Neural cell (in vitro differentiated cells): ENCODE measurements at regions not wholly inside any gene's neighbourhood (a gene's known extent, or its start where the extent isn't known, plus 50 kb on each side); places are given as distances from the start of the nearest gene placed in this dataset.

Experiments used
- H2AFZ ChIP-seq: fragments of 200-600, 300-800 bp; sonication (generic), shearing (Covaris generic); 2 replicates; pipeline ENCODE4 v1.6.0; 2014; ENCODE audit warnings: low read depth, mild to moderate bottlenecking, antibody characterized with exemption, low read length, moderate library complexity
- H3F3A ChIP-seq: fragments of 200-600 bp; shearing (Covaris generic); 2 replicates; pipeline ENCODE4 v1.6.1; 2016; ENCODE audit warnings: mild to moderate bottlenecking, moderate library complexity, mixed read lengths, antibody characterized with exemption, low read length; ENCODE audit not compliant: insufficient read depth, poor library complexity, severe bottlenecking
- H3K27ac ChIP-seq: fragments of 200-600, 300-800 bp; sonication (generic), shearing (Covaris generic); 2 replicates; pipeline ENCODE4 v1.5.1; 2014; ENCODE audit warnings: mild to moderate bottlenecking, low read length, moderate library complexity
- H3K27me3 ChIP-seq: fragments of 300-800, 200-600 bp; sonication (generic), shearing (Covaris generic); 2 replicates; pipeline ENCODE4 v1.6.0; 2014; ENCODE audit warnings: mild to moderate bottlenecking, low read depth, low read length, moderate library complexity; ENCODE audit not compliant: insufficient read depth
- H3K36me3 ChIP-seq: fragments of 300-800, 200-600 bp; sonication (generic), shearing (Covaris generic); 2 replicates; pipeline ENCODE4 v1.5.1; 2014; ENCODE audit warnings: mild to moderate bottlenecking, antibody characterized with exemption, low read length, moderate library complexity; ENCODE audit not compliant: insufficient read depth
- H3K4me2 ChIP-seq: fragments of 300-800, 200-600 bp; sonication (generic), shearing (Covaris generic); 2 replicates; pipeline ENCODE4 v1.6.0; 2014; ENCODE audit warnings: mild to moderate bottlenecking, low read length
- H3K4me3 ChIP-seq: fragments of 300-800, 200-600 bp; sonication (generic), shearing (Covaris generic); 2 replicates; pipeline ENCODE4 v1.5.1; 2014; ENCODE audit warnings: mild to moderate bottlenecking, low read length, moderate library complexity
- H3K79me2 ChIP-seq: fragments of 200-600 bp; shearing (Covaris generic); replicated peaks from 2 replicates; pipeline ENCODE4 v1.6.0; 2014; ENCODE audit warnings: mild to moderate bottlenecking, low read length, moderate library complexity; ENCODE audit not compliant: insufficient read depth
- H3K9ac ChIP-seq: fragments of 300-800, 200-600 bp; sonication (generic), shearing (Covaris generic); 2 replicates; pipeline ENCODE4 v1.6.1; 2016; ENCODE audit warnings: mild to moderate bottlenecking, low read length, mixed read lengths
- H3K9me2 ChIP-seq: fragments of 200-600 bp; shearing (Covaris generic); 2 replicates; pipeline ENCODE4 v1.6.1; 2016; ENCODE audit warnings: mild to moderate bottlenecking, low read length, mixed read lengths; ENCODE audit not compliant: insufficient read depth
- H3K9me3 ChIP-seq: fragments of 200-600, 300-800 bp; sonication (generic), shearing (Covaris generic); 2 replicates; pipeline ENCODE4 v1.6.1; 2016; ENCODE audit warnings: mild to moderate bottlenecking, mixed run types, low read length, moderate library complexity, mixed read lengths
- H4K20me1 ChIP-seq: fragments of 200-600 bp; shearing (Covaris generic); 2 replicates; pipeline ENCODE4 v1.6.1; 2016; ENCODE audit warnings: mild to moderate bottlenecking, mixed run types; ENCODE audit not compliant: insufficient read depth
- EP300 ChIP-seq: fragments of 450-650 bp; conservative IDR thresholded peaks from 2 replicates; pipeline ENCODE4 v1.6.1; 2014; ENCODE audit warnings: antibody characterized with exemption, mild to moderate bottlenecking, moderate library complexity; ENCODE audit not compliant: poor library complexity, severe bottlenecking
- EZH2 ChIP-seq: fragments of 200-600, 300-800 bp; shearing (Covaris generic), sonication (generic); IDR thresholded peaks from 2 replicates; pipeline ENCODE4 v1.6.1; 2014; ENCODE audit warnings: antibody characterized with exemption, low read length, borderline replicate concordance, mild to moderate bottlenecking; ENCODE audit not compliant: insufficient read depth, poor library complexity, severe bottlenecking
- MXI1 ChIP-seq: fragments of 450-650 bp; conservative IDR thresholded peaks from 2 replicates; pipeline ENCODE4 v1.6.1; 2014; ENCODE audit warnings: antibody characterized with exemption, mild to moderate bottlenecking; ENCODE audit not compliant: poor library complexity, severe bottlenecking
- RAD21 ChIP-seq: fragments of 450-650 bp; conservative IDR thresholded peaks from 2 replicates; pipeline ENCODE4 v1.6.1; 2014; ENCODE audit warnings: antibody characterized with exemption, mild to moderate bottlenecking, moderate library complexity
- TAF1 ChIP-seq: IDR thresholded peaks from 2 replicates; pipeline ENCODE4 v1.6.1; 2012; ENCODE audit warnings: low read depth
- TF ChIP-seq, protein P1 (sequence below): fragments of 450-650 bp; IDR thresholded peaks from 2 replicates; pipeline ENCODE4 v1.5.1; 2014; ENCODE audit warnings: antibody characterized with exemption, mild to moderate bottlenecking, moderate library complexity; ENCODE audit not compliant: poor library complexity, severe bottlenecking
- TF ChIP-seq, protein P2 (sequence below): IDR thresholded peaks from 2 replicates; pipeline ENCODE4 v1.6.1; 2012; ENCODE audit warnings: borderline replicate concordance

DNA sequence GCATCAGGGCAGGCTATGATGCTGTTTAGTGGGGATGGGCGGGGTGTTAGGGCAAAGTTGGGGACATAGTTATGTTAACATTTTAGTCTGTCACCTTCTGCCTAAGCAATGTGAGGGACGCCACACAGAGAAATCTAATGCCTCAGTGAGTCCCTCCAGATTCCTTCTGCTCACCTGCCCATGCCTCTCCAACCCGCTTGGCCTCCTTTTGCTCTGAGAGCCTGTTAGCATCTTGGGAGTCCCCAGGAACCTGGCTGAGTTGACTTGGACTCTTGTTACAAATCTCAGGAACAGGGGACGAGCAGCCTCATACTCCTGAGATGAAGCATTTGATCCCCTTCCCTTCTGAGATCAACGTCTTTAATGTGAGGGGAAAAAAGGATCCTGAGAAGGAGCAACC lies 336.8 kb downstream of the CCSER2 start:
- Histone ChIP-seq H3K9ac (no peak overlapping the region), H3K27me3 (no peaks in the 10 kb centered on the region), H2AFZ (no peak overlapping the region), H3F3A (no peaks in the 10 kb centered on the region), H3K9me3 (no peaks in the 10 kb centered on the region), H3K27ac (no peak overlapping the region), H3K9me2 (no peaks in the 10 kb centered on the region), H3K36me3 (no peaks in the 10 kb centered on the region), H3K4me3 (no peak overlapping the region), H4K20me1 (no peaks in the 10 kb centered on the region), H3K79me2 (no peaks in the 10 kb centered on the region), H3K4me2 (no peak overlapping the region)
- TF ChIP-seq, protein P1, sequence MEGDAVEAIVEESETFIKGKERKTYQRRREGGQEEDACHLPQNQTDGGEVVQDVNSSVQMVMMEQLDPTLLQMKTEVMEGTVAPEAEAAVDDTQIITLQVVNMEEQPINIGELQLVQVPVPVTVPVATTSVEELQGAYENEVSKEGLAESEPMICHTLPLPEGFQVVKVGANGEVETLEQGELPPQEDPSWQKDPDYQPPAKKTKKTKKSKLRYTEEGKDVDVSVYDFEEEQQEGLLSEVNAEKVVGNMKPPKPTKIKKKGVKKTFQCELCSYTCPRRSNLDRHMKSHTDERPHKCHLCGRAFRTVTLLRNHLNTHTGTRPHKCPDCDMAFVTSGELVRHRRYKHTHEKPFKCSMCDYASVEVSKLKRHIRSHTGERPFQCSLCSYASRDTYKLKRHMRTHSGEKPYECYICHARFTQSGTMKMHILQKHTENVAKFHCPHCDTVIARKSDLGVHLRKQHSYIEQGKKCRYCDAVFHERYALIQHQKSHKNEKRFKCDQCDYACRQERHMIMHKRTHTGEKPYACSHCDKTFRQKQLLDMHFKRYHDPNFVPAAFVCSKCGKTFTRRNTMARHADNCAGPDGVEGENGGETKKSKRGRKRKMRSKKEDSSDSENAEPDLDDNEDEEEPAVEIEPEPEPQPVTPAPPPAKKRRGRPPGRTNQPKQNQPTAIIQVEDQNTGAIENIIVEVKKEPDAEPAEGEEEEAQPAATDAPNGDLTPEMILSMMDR = no peak

DNA sequence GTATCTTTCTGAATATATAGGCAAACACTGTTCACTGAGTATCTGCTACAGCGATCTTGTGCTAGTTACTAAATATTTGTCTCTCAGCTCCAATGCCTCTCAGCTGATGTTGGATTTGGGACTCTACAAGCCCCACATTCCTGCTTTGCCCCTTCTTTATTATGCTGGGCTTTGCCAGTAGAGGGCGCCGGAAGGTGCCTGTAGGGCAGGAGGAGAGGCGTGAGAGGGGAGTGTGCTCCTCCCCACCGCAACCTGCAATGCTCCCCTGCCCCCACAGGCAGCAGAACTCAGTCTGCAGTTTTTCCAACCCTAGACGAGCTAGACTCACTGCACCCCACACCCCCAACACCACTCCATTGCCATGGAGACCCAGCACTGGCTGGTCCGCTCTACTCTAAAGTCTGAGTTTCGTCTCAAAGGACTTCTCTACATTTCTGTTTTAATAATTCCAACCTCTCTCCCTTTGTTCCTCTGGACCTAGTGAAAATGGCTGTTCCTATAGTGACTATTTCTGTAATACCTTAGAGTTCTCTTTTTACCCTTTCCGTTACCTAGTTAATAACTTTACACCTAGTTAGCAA lies 337.6 kb downstream of the CCSER2 start:
- no peak overlapping the region for H3K4me2 ChIP-seq
- H3K4me3 ChIP-seq = no peak overlapping the region
- H3K27me3 ChIP-seq = no peaks in the 10 kb centered on the region
- H3K36me3 ChIP-seq = no peaks in the 10 kb centered on the region
- no peak overlapping the region for H3K27ac ChIP-seq
- H3K79me2 ChIP-seq = no peaks in the 10 kb centered on the region
- H3F3A ChIP-seq = no peaks in the 10 kb centered on the region
- no peaks in the 10 kb centered on the region for H3K9me2 ChIP-seq
- H3K9ac ChIP-seq = no peak overlapping the region
- H3K9me3 ChIP-seq = no peaks in the 10 kb centered on the region
- H4K20me1 ChIP-seq = no peaks in the 10 kb centered on the region
- H2AFZ ChIP-seq = no peak overlapping the region
- no peak for TF ChIP-seq EP300

DNA sequence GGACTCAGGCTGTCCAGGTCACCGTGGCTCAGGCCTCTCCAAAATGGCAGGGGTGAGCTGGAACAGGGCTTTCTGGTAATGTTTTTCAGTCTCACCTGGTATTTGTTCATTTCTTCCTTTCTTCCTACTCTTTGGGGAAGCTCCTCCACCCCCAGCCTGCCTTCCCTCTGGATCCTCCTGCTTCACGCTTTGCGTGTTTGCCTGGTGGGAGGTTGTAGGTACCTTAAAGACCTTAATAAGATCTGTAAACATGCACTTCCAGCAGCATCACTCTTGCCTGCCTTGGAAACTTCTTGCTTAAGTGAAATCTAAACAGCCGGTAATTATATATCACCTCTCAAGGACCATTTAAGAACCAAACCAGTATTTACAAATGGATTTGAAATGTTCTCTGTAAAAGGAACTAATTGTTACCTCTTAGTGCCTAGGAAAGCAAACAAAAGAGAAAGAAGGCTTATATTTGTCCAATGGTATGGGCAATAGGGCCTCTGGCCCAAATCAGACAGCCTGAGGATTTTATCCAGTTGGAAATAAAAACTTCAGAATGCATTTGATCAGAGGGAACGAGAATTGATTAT lies 339.9 kb downstream of the CCSER2 start:
- no peak overlapping the region for H3K27ac ChIP-seq
- no peaks in the 10 kb centered on the region for H4K20me1 ChIP-seq

More for the DNA sequence above, 339.9 kb downstream of the CCSER2 start:
- no peak overlapping the region for H3K4me2 ChIP-seq
- H3K79me2 ChIP-seq = no peaks in the 10 kb centered on the region
- no peak overlapping the region for H3K4me3 ChIP-seq
- no peak overlapping the region for H3K9ac ChIP-seq
- no peaks in the 10 kb centered on the region for H3K27me3 ChIP-seq
- no peaks in the 10 kb centered on the region for H3K36me3 ChIP-seq
- H3K9me2 ChIP-seq = no peaks in the 10 kb centered on the region
- no peak overlapping the region for H2AFZ ChIP-seq
- no peaks in the 10 kb centered on the region for H3K9me3 ChIP-seq
- no peaks in the 10 kb centered on the region for H3F3A ChIP-seq
- TF ChIP-seq TAF1 (no peak), MXI1 (no peak), EP300 (no peak), EZH2 (no peak), RAD21 (no peak)
- TF ChIP-seq, protein P2, sequence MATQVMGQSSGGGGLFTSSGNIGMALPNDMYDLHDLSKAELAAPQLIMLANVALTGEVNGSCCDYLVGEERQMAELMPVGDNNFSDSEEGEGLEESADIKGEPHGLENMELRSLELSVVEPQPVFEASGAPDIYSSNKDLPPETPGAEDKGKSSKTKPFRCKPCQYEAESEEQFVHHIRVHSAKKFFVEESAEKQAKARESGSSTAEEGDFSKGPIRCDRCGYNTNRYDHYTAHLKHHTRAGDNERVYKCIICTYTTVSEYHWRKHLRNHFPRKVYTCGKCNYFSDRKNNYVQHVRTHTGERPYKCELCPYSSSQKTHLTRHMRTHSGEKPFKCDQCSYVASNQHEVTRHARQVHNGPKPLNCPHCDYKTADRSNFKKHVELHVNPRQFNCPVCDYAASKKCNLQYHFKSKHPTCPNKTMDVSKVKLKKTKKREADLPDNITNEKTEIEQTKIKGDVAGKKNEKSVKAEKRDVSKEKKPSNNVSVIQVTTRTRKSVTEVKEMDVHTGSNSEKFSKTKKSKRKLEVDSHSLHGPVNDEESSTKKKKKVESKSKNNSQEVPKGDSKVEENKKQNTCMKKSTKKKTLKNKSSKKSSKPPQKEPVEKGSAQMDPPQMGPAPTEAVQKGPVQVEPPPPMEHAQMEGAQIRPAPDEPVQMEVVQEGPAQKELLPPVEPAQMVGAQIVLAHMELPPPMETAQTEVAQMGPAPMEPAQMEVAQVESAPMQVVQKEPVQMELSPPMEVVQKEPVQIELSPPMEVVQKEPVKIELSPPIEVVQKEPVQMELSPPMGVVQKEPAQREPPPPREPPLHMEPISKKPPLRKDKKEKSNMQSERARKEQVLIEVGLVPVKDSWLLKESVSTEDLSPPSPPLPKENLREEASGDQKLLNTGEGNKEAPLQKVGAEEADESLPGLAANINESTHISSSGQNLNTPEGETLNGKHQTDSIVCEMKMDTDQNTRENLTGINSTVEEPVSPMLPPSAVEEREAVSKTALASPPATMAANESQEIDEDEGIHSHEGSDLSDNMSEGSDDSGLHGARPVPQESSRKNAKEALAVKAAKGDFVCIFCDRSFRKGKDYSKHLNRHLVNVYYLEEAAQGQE = no peak
